Lower leg skin (tissue), 4 donors: ENCODE measurements at regions not wholly inside any gene's neighbourhood (a gene's known extent, or its start where the extent isn't known, plus 50 kb on each side); places are given as distances from the start of the nearest gene placed in this dataset.

Experiments
- DNase-seq, 2 donors: peaks; one replicate each; pipeline ENCODE4 v3.0.0-alpha.2; 2019; ENCODE audit warnings: low spot score in 2 of 2
- H3K4me3 ChIP-seq: fragments of 200-600 bp; sonication (generic); 2 replicates; pipeline ENCODE4 v1.5.1; 2017; ENCODE audit warnings: mild to moderate bottlenecking, low read depth; ENCODE audit not compliant: poor library complexity, severe bottlenecking
- CTCF ChIP-seq, 3 donors: fragments of 450-650 bp; IDR thresholded peaks; one replicate each; pipeline ENCODE4 v1.5.1; 2016; ENCODE audit warnings: antibody characterized with exemption in 3 of 3, mild to moderate bottlenecking in 3 of 3, moderate library complexity in 2 of 3
- POLR2A ChIP-seq, 2 donors: fragments of 450-650 bp; IDR thresholded peaks; one replicate each; pipeline ENCODE4 v1.6.1; 2016 to 2017; ENCODE audit warnings: antibody characterized with exemption in 2 of 2, mild to moderate bottlenecking in 1 of 2, moderate library complexity in 1 of 2
- WGBS, 2 donors: methylation state at CpG; one replicate each; pipeline ENCODE4 v1.1.5; 2018; 5-methylcytosine and 5-hydroxymethylcytosine counted together
- intact Hi-C: fragments of 100-400 bp; cut with DNase I; formaldehyde crosslinking; loops from one replicate; pipeline ENCODE4 v1.15.0; 2023; ENCODE audit warnings: low total_unique reads

GRCh38 chr15:31216215-31216911, 110.3 kb upstream of the KLF13 start:
- DNase-seq, result peak; percentile 93 to 99
- intact Hi-C loops, result loop anchor here (5.0 kb wide), 1 partner anchor 111 kb away; the partner anchor contains the start of gene KLF13
- H3K4me3 ChIP-seq, result no peak overlapping the region
- 6 to 9% methylated on average over 22 to 27 of the region's 30 CpGs for WGBS, 2 donors
- TF ChIP-seq POLR2A (IDR thresholded peaks at IDR 0.05) (no peak), CTCF (IDR thresholded peaks at IDR 0.05) (no peak)

GRCh38 chr15:31217067-31217466, 109.6 kb upstream of the KLF13 start:
- no peak for TF ChIP-seq POLR2A (IDR thresholded peaks at IDR 0.05)
- TF ChIP-seq CTCF (IDR thresholded peaks at IDR 0.05), result no peak
- intact Hi-C loops, result loop anchor here (5.0 kb wide), 1 partner anchor 110 kb away; the partner anchor contains the start of gene KLF13
- DNase-seq, result no peak
- WGBS, 2 donors, result 64 to 67% methylated on average over 6 of the region's 6 CpGs
- H3K4me3 ChIP-seq, result no peak overlapping the region

GRCh38 chr15:31217566-31218270, 108.9 kb upstream of the KLF13 start:
- intact Hi-C loops, result loop anchor here (5.0 kb wide), 1 partner anchor 110 kb away; the partner anchor contains the start of gene KLF13
- WGBS, 2 donors, result 93 to 95% methylated on average over 10 of the region's 10 CpGs
- H3K4me3 ChIP-seq, result no peak overlapping the region
- DNase-seq, result no peak
- TF ChIP-seq CTCF (IDR thresholded peaks at IDR 0.05) (no peak), POLR2A (IDR thresholded peaks at IDR 0.05) (no peak)

GRCh38 chr15:31219221-31219620, 107.4 kb upstream of the KLF13 start:
- TF ChIP-seq POLR2A (IDR thresholded peaks at IDR 0.05), result no peak
- TF ChIP-seq CTCF (IDR thresholded peaks at IDR 0.05), result no peak
- no peak overlapping the region for H3K4me3 ChIP-seq
- 28 to 35% methylated on average over 3 of the region's 3 CpGs for WGBS, 2 donors
- DNase-seq, result no peak
- intact Hi-C loops, result loop anchor here (5.0 kb wide), 1 partner anchor 108 kb away; the partner anchor contains the start of gene KLF13

- 67 to 77% methylated on average over 11 of the region's 11 CpGs for WGBS, 2 donors
- DNase-seq, result no peak
- TF ChIP-seq CTCF (IDR thresholded peaks at IDR 0.05), result no peak
- no peak for TF ChIP-seq POLR2A (IDR thresholded peaks at IDR 0.05)
- no peak overlapping the region for H3K4me3 ChIP-seq
- intact Hi-C loops, result no loop called here
These were observed 104.6 kb upstream of the KLF13 start for GRCh38 chr15:31221936-31222515.
